Lower leg skin (tissue), 3 donors: ENCODE measurements at regions not wholly inside any gene's neighbourhood (a gene's known extent, or its start where the extent isn't known, plus 50 kb on each side); places are given as distances from the start of the nearest gene placed in this dataset.

ENCODE experiments used
- CTCF ChIP-seq, 3 donors: fragments of 450-650 bp; IDR thresholded peaks; one replicate each; pipeline ENCODE4 v1.5.1; 2016; ENCODE audit warnings: antibody characterized with exemption in 3 of 3, mild to moderate bottlenecking in 3 of 3, moderate library complexity in 2 of 3
- POLR2A ChIP-seq, 2 donors: fragments of 450-650 bp; IDR thresholded peaks; one replicate each; pipeline ENCODE4 v1.6.1; 2016 to 2017; ENCODE audit warnings: antibody characterized with exemption in 2 of 2, mild to moderate bottlenecking in 1 of 2, moderate library complexity in 1 of 2

DNA sequence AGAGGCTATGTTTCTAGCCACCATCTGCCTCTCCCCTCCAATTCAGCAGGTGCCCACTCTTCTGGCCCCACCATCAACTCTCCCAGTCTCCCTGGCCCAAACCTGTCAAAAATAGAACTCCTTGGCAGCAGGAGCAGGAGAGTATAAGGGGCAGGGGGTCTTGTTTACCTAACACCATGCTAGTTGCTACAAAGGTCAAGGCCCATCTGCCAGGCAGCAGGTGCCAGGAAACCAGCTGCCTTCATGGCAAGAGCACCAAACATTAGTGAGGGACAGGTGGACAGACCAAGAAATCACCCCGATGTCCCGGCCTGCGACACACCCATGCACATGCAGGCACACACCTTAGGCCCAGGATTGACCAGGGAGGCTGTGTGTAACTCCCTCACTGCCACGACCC lies 387.9 kb downstream of the BUD13 start:
- no peak for TF ChIP-seq CTCF (IDR thresholded peaks at IDR 0.05)
- no peak for TF ChIP-seq POLR2A (IDR thresholded peaks at IDR 0.05)
